G401.6 (cell line): ENCODE measurements at regions not wholly inside any gene's neighbourhood (a gene's known extent, or its start where the extent isn't known, plus 50 kb on each side); places are given as distances from the start of the nearest gene placed in this dataset.

Experiments used
- FAIRE-seq: peaks from 2 replicates; lab custom pipeline; 2012; peaks lifted over from hg19 to GRCh38; lab: Jason Lieb, UNC

GRCh38 chr20:58162986-58163385, 65.5 kb downstream of the ANKRD60 start:
- FAIRE-seq = no peak

GRCh38 chr20:58161192-58161591, 67.3 kb downstream of the ANKRD60 start:
- no peak for FAIRE-seq

GRCh38 chr20:58160451-58161061, 67.9 kb downstream of the ANKRD60 start:
- no peak for FAIRE-seq

GRCh38 chr20:58155148-58155925, 73.1 kb downstream of the ANKRD60 start:
- no peak for FAIRE-seq

- no peak for FAIRE-seq
Measured at GRCh38 chr20:58154113-58154512, 74.3 kb downstream of the ANKRD60 start.

- FAIRE-seq = no peak
Measured at GRCh38 chr20:58153121-58153520, 75.3 kb downstream of the ANKRD60 start.

GRCh38 chr20:58150772-58151171, 77.7 kb downstream of the ANKRD60 start:
- FAIRE-seq = no peak

- no peak for FAIRE-seq
Measured at GRCh38 chr20:58149437-58150091, 78.9 kb downstream of the ANKRD60 start.

- FAIRE-seq = no peak
Measured at GRCh38 chr20:58148891-58149290, 79.6 kb downstream of the ANKRD60 start.

- no peak for FAIRE-seq
Measured at GRCh38 chr20:58147628-58148370, 80.7 kb downstream of the ANKRD60 start.

GRCh38 chr20:58146746-58147140, 81.7 kb downstream of the ANKRD60 start:
- no peak for FAIRE-seq

- no peak for FAIRE-seq
Measured at GRCh38 chr20:58146081-58146745, 82.2 kb downstream of the ANKRD60 start.

- no peak for FAIRE-seq
Measured at GRCh38 chr20:58145506-58146080, 82.9 kb downstream of the ANKRD60 start.

- FAIRE-seq = no peak
Measured at GRCh38 chr20:58144096-58144495, 84.4 kb downstream of the ANKRD60 start.

- FAIRE-seq = no peak
Measured at GRCh38 chr20:58143531-58143930, 84.9 kb downstream of the ANKRD60 start.

GRCh38 chr20:58142843-58143185, 85.6 kb downstream of the ANKRD60 start:
- no peak for FAIRE-seq

- no peak for FAIRE-seq
Measured at GRCh38 chr20:58141971-58142842, 86.2 kb downstream of the ANKRD60 start.

- no peak for FAIRE-seq
Measured at GRCh38 chr20:58141496-58141895, 87.0 kb downstream of the ANKRD60 start.

- no peak for FAIRE-seq
Measured at GRCh38 chr20:58140787-58141425, 87.5 kb downstream of the ANKRD60 start.
